Spleen (tissue), 11 donors: ENCODE measurements at regions not wholly inside any gene's neighbourhood (a gene's known extent, or its start where the extent isn't known, plus 50 kb on each side); places are given as distances from the start of the nearest gene placed in this dataset.
"Not testable (repeated sequence)": the region's sequence is repeated elsewhere in the genome, so short reads cannot be mapped to it uniquely, and the experiment has no call there.

Experiments
- DNase-seq: peaks from one replicate; pipeline ENCODE4 v3.0.0-alpha.2; 2020
- H3K27ac ChIP-seq, 8 donors: fragments of 200-600 bp; sonication (generic) in 7 of 8; 1 replicate in 4 of 8; 2 replicates in 4 of 8; pipeline versions ENCODE4 v1.5.0 to v1.8.0; 2016 to 2021; ENCODE audit warnings: inconsistent platforms in 4 of 8, mild to moderate bottlenecking in 4 of 8, moderate library complexity in 1 of 8
- H3K27me3 ChIP-seq, 7 donors: fragments of 200-600 bp; sonication (generic) in 6 of 7; replicated peaks in 1 of 7; 1 replicate in 4 of 7; 2 replicates in 3 of 7; pipeline versions ENCODE4 v1.5.0 to v1.8.0; 2016 to 2021; ENCODE audit warnings: inconsistent platforms in 3 of 7, mild to moderate bottlenecking in 1 of 7
- H3K36me3 ChIP-seq, 6 donors: fragments of 200-600 bp; sonication (generic) in 5 of 6; 1 replicate in 4 of 6; 2 replicates in 2 of 6; pipeline versions ENCODE4 v1.5.0 to v1.8.0; 2016 to 2021; ENCODE audit warnings: inconsistent platforms in 2 of 6
- H3K4me1 ChIP-seq, 6 donors: fragments of 200-600 bp; sonication (generic) in 5 of 6; 1 replicate in 3 of 6; 2 replicates in 3 of 6; pipeline versions ENCODE4 v1.5.0 to v1.8.0; 2016 to 2021; ENCODE audit warnings: inconsistent platforms in 3 of 6
- H3K4me3 ChIP-seq, 8 donors: fragments of 200-600 bp; sonication (generic) in 7 of 8; 1 replicate in 4 of 8; 2 replicates in 4 of 8; pipeline versions ENCODE4 v1.5.0 to v1.8.0; 2016 to 2021; ENCODE audit warnings: inconsistent platforms in 4 of 8, mild to moderate bottlenecking in 4 of 8, moderate library complexity in 2 of 8
- H3K9me3 ChIP-seq, 8 donors: fragments of 200-600 bp; sonication (generic) in 7 of 8; 1 replicate in 4 of 8; 2 replicates in 4 of 8; pipeline versions ENCODE4 v1.5.0 to v1.8.0; 2016 to 2021; ENCODE audit warnings: inconsistent platforms in 4 of 8
- CTCF ChIP-seq, 11 experiments: fragments of 200-600 bp in 7 of 11; fragments of 450-650 bp in 4 of 11; sonication (generic) in 4 of 11; IDR thresholded peaks in 8 of 11; conservative IDR thresholded peaks in 3 of 11; 1 replicate in 7 of 11; 2 replicates in 4 of 11; pipeline versions ENCODE4 v1.4.0 to v1.8.0; 2016 to 2021; ENCODE audit warnings: antibody characterized with exemption in 11 of 11, inconsistent platforms in 4 of 11, mild to moderate bottlenecking in 1 of 11
- POLR2A ChIP-seq, 3 donors: fragments of 450-650 bp; IDR thresholded peaks; one replicate each; pipeline ENCODE4 v1.5.1; 2017; ENCODE audit warnings: antibody characterized with exemption in 3 of 3, mild to moderate bottlenecking in 1 of 3
- POLR2AphosphoS5 ChIP-seq, 3 donors: sonication (generic); formaldehyde crosslinking; IDR thresholded peaks; one replicate each; pipeline ENCODE4 v1.5.1; 2017; ENCODE audit warnings: antibody characterized with exemption in 3 of 3
- WGBS, 5 donors: extraction: QIAGEN DNeasy Blood & Tissue Kit in 3 of 5; methylation state at CpG; one replicate each; pipeline versions ENCODE4 v1.1.5 to v1.1.7; 2013 to 2018; 5-methylcytosine and 5-hydroxymethylcytosine counted together
- intact Hi-C: fragments of 100-400 bp; cut with DNase I; formaldehyde crosslinking; loops from one replicate; pipeline ENCODE4 v1.15.0; 2023; ENCODE audit warnings: low total_unique reads
- donor health status: healthy with polysubstance abuse.
- donor health status: DM: no; HTN: no; CAD: no; lungs with moderate emphysema.
- donor health status: DM: no; HTN: no; CAD: no.
- donor health status: Bipolar disorder and iron deficiency.
- donor health status: healthy.
- donor health status: DM: no; HTN: no; CAD: no.
- donor health status: DM: yes; HTN: yes; CAD: no.

GRCh38 chr12:131468206-131468605 is 242.7 kb upstream of the SFSWAP start:
- peaks cover 0 to 12% (median 3%) of the 10 kb centered on the region in 8 donors for H3K9me3 ChIP-seq
- H3K27ac ChIP-seq: no peak overlapping the region
- peaks cover 0 to 24% (median 4%) of the 10 kb centered on the region in 7 donors for H3K27me3 ChIP-seq
- no peak overlapping the region for H3K4me3 ChIP-seq
- WGBS, 5 donors: 83 to 92% (median 90%) methylated on average over 5 of the region's 5 CpGs
- peaks cover 0 to under 1% (median 0%) of the 10 kb centered on the region in 6 donors for H3K4me1 ChIP-seq
- TF ChIP-seq POLR2A (IDR thresholded peaks at IDR 0.05): no peak
- TF ChIP-seq POLR2AphosphoS5 (IDR thresholded peaks at IDR 0.05): no peak
- TF ChIP-seq CTCF (IDR thresholded peaks at IDR 0.05 in 8 of 11, conservative IDR thresholded peaks at IDR 0.05 in 3 of 11): no peak
- DNase-seq: peak; percentile 67
- intact Hi-C loops: no loop called here
- no peaks in the 10 kb centered on the region for H3K36me3 ChIP-seq

- H3K4me3 ChIP-seq, intact Hi-C loops, H3K36me3 ChIP-seq, DNase-seq, H3K27ac ChIP-seq, H3K4me1 ChIP-seq: not testable (repeated sequence)
- H3K27me3 ChIP-seq: peaks cover 0 to 37% (median 4%) of the 10 kb centered on the region in 7 donors
- peaks cover 0 to 12% (median 3%) of the 10 kb centered on the region in 8 donors for H3K9me3 ChIP-seq
- 90 to 100% (median 92%) methylated on average over 1 to 7 of the region's 10 CpGs for WGBS, 5 donors
Observed at GRCh38 chr12:131469945-131470344, 240.9 kb upstream of the SFSWAP start.

- Histone ChIP-seq H3K27me3 (peaks cover 0 to 37% (median 4%) of the 10 kb centered on the region in 7 donors), H3K4me1 (peaks cover 0 to 8% (median 0%) of the 10 kb centered on the region in 6 donors), H3K27ac (no peak overlapping the region), H3K9me3 (peaks cover 0 to 11% (median 3%) of the 10 kb centered on the region in 8 donors), H3K4me3 (no peak overlapping the region), H3K36me3 (no peaks in the 10 kb centered on the region)
- peak; percentile 56 for DNase-seq
- TF ChIP-seq POLR2AphosphoS5 (IDR thresholded peaks at IDR 0.05) (no peak), CTCF (IDR thresholded peaks at IDR 0.05 in 8 of 11, conservative IDR thresholded peaks at IDR 0.05 in 3 of 11) (no peak), POLR2A (IDR thresholded peaks at IDR 0.05) (no peak)
- WGBS, 5 donors: 58 to 75% (median 70%) methylated on average over 19 to 20 of the region's 20 CpGs
- intact Hi-C loops: no loop called here
Observed at GRCh38 chr12:131471271-131471905, 239.5 kb upstream of the SFSWAP start.

- H3K27ac ChIP-seq: no peak overlapping the region
- H3K27me3 ChIP-seq: peaks cover 0 to 37% (median 4%) of the 10 kb centered on the region in 7 donors
- peaks cover 0 to 8% (median 0%) of the 10 kb centered on the region in 6 donors for H3K4me1 ChIP-seq
- intact Hi-C loops: no loop called here
- TF ChIP-seq POLR2AphosphoS5 (IDR thresholded peaks at IDR 0.05) (no peak), CTCF (IDR thresholded peaks at IDR 0.05 in 8 of 11, conservative IDR thresholded peaks at IDR 0.05 in 3 of 11) (no peak), POLR2A (IDR thresholded peaks at IDR 0.05) (no peak)
- no peaks in the 10 kb centered on the region for H3K36me3 ChIP-seq
- peak; percentile 60 for DNase-seq
- 83 to 90% (median 87%) methylated on average over 19 to 21 of the region's 21 CpGs for WGBS, 5 donors
- no peak overlapping the region for H3K4me3 ChIP-seq
- peaks cover 0 to 3% (median 0%) of the 10 kb centered on the region in 8 donors for H3K9me3 ChIP-seq
Observed at GRCh38 chr12:131471946-131472732, 238.8 kb upstream of the SFSWAP start.
